PC-3 (cell line): ENCODE measurements at regions not wholly inside any gene's neighbourhood (a gene's known extent, or its start where the extent isn't known, plus 50 kb on each side); places are given as distances from the start of the nearest gene placed in this dataset.

ENCODE experiments used
- ATAC-seq: fragments of 200-7000 bp; cut with Tn5 transposase; 2 replicates; pipeline ENCODE4 v1.9.1; 2020; ENCODE audit warnings: mild to moderate bottlenecking, moderate library complexity
- BruUV-seq: library from RNA; stranded (reverse); fragments of 400-500 nt; replicated peaks from 2 replicates; lab custom pipeline; 2021; lab: Mats Ljungman, UMichigan
- CTCF ChIA-PET: fragments of 300-600 bp; sonication (Branson Sonifier 250); formaldehyde crosslinking; loops from one replicate; lab custom pipeline; 2022; ENCODE audit warnings: antibody characterized with exemption; lab: Charles Lee
- POLR2A ChIA-PET: fragments of 300-600 bp; sonication (Branson Sonifier 250); formaldehyde crosslinking; loops from one replicate; lab custom pipeline; 2022; ENCODE audit warnings: antibody characterized with exemption; ENCODE audit not compliant: unreplicated experiment; lab: Charles Lee
- DNase-seq: peaks from one replicate; pipeline ENCODE4 v3.0.0-alpha.2; 2015
- H2AFZ ChIP-seq: fragments of 300-600 bp; sonication (generic); 2 replicates; pipeline ENCODE4 v1.6.0; 2016; ENCODE audit warnings: antibody characterized with exemption, low read length
- H3F3A ChIP-seq: fragments of 300-600 bp; sonication (generic); one replicate; pipeline ENCODE4 v1.6.0; 2017; ENCODE audit warnings: antibody characterized with exemption, low read length, control low read depth, mild to moderate bottlenecking; ENCODE audit not compliant: unreplicated experiment
- H3K27ac ChIP-seq: fragments of 300-600 bp; sonication (generic); 2 replicates; pipeline ENCODE4 v1.5.1; 2016; ENCODE audit warnings: mild to moderate bottlenecking, low read length
- H3K27me3 ChIP-seq: fragments of 300-600 bp; sonication (generic); 2 replicates; pipeline ENCODE4 v1.6.1; 2016; ENCODE audit warnings: low read length, mixed read lengths
- H3K36me3 ChIP-seq: fragments of 300-600 bp; sonication (generic); 2 replicates; pipeline ENCODE4 v1.6.1; 2016; ENCODE audit warnings: low read depth, mixed run types, low read length, mixed read lengths
- H3K4me1 ChIP-seq: fragments of 300-600 bp; sonication (generic); 2 replicates; pipeline ENCODE4 v1.5.1; 2016; ENCODE audit warnings: low read length; ENCODE audit not compliant: insufficient read depth
- H3K4me2 ChIP-seq: fragments of 300-600 bp; sonication (generic); 2 replicates; pipeline ENCODE4 v1.6.0; 2016; ENCODE audit warnings: low read length
- H3K4me3 ChIP-seq: fragments of 300-600 bp; sonication (generic); 2 replicates; pipeline ENCODE4 v1.5.1; 2016; ENCODE audit warnings: mild to moderate bottlenecking, low read length, mixed read lengths
- H3K79me2 ChIP-seq: fragments of 300-600 bp; sonication (generic); 2 replicates; pipeline ENCODE4 v1.6.1; 2017; ENCODE audit warnings: low read length, mixed read lengths
- H3K9ac ChIP-seq: fragments of 300-600 bp; sonication (generic); 2 replicates; pipeline ENCODE4 v1.6.0; 2016; ENCODE audit warnings: mild to moderate bottlenecking, low read length
- H3K9me2 ChIP-seq: fragments of 300-600 bp; sonication (generic); replicated peaks from 2 replicates; pipeline ENCODE4 v1.6.1; 2016; ENCODE audit warnings: mixed run types, low read length, mixed read lengths
- H3K9me3 ChIP-seq: fragments of 300-600 bp; sonication (generic); 2 replicates; pipeline ENCODE4 v1.6.1; 2016; ENCODE audit warnings: low read length, mixed read lengths
- H4K20me1 ChIP-seq: fragments of 300-600 bp; sonication (generic); 2 replicates; pipeline ENCODE4 v1.6.1; 2016; ENCODE audit warnings: low read length, mixed read lengths
- EZH2 ChIP-seq: fragments of 300-600 bp; sonication (generic); IDR thresholded peaks from one replicate; pipeline ENCODE4 v1.6.1; 2017; ENCODE audit warnings: antibody characterized with exemption, mild to moderate bottlenecking, low read length; ENCODE audit not compliant: unreplicated experiment
- EZH2phosphoT487 ChIP-seq: fragments of 300-600 bp; sonication (generic); IDR thresholded peaks from 2 replicates; pipeline ENCODE4 v1.6.1; 2018; ENCODE audit warnings: mild to moderate bottlenecking, antibody characterized with exemption, low read length, borderline replicate concordance
- intact Hi-C: fragments of 100-400 bp; cut with micrococcal nuclease; formaldehyde crosslinking; loops from 2 replicates; pipeline ENCODE4 v1.9.0; 2023
- TF ChIP-seq, protein P1 (sequence below): fragments of 300-600 bp; sonication (generic); conservative IDR thresholded peaks from 2 replicates; pipeline ENCODE4 v1.5.1; 2017; ENCODE audit warnings: antibody characterized with exemption, low read depth, mild to moderate bottlenecking, low read length

DNA sequence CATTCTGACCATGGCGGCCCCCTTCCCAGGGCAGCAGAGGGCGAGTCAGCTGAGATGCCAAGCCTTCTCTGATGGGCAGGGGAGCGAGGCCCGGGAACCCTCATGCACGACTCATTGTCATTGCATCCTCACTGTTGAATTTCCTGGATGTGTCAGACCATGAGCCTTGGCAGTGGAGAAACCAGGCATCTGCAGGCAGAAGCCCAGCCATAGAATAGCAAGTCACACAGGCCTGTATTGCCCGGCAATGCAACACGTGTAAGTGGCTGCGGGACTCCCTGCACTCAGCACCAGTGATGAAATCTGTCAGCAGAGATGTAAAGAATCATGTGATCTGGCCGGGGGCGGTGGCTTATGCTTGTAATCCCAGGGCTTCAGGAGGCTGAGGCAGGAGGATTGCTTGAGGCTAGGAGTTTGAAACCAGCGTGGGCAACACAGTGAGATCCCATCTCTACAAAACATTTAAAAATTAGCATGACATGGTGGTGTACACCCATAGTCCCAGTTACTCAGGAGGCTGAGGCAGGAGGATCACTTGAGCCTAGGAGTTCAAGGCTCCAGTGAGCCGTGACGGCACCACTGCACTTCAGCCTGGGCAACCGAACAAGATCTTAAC, 199.7 kb downstream of the KATNAL1 start:
- ATAC-seq, result peak; percentile 76
- ChIA-PET CTCF (no interaction called here), POLR2A (no interaction called here)
- Histone ChIP-seq H3K79me2 (no peaks in the 10 kb centered on the region), H3K36me3 (no peaks in the 10 kb centered on the region), H3K4me3 (no peak overlapping the region), H3K9ac (no peak overlapping the region), H4K20me1 (no peaks in the 10 kb centered on the region), H3K9me3 (no peaks in the 10 kb centered on the region), H3K4me1 (peaks cover 19% of the 10 kb centered on the region; the same call in 1 of the 2 replicates), H3F3A (no peaks in the 10 kb centered on the region), H3K4me2 (no peak overlapping the region), H3K27ac (no peak overlapping the region), H2AFZ (0 out of 2 replicates have a peak overlapping the region, but pooled peaks have one; percentile 3), H3K9me2 (no peaks in the 10 kb centered on the region), H3K27me3 (no peaks in the 10 kb centered on the region)
- BruUV-seq, result no TSS peak
- intact Hi-C loops, result no loop called here
- TF ChIP-seq, protein P1, sequence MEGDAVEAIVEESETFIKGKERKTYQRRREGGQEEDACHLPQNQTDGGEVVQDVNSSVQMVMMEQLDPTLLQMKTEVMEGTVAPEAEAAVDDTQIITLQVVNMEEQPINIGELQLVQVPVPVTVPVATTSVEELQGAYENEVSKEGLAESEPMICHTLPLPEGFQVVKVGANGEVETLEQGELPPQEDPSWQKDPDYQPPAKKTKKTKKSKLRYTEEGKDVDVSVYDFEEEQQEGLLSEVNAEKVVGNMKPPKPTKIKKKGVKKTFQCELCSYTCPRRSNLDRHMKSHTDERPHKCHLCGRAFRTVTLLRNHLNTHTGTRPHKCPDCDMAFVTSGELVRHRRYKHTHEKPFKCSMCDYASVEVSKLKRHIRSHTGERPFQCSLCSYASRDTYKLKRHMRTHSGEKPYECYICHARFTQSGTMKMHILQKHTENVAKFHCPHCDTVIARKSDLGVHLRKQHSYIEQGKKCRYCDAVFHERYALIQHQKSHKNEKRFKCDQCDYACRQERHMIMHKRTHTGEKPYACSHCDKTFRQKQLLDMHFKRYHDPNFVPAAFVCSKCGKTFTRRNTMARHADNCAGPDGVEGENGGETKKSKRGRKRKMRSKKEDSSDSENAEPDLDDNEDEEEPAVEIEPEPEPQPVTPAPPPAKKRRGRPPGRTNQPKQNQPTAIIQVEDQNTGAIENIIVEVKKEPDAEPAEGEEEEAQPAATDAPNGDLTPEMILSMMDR, result no peak
- TF ChIP-seq EZH2, result no peak
- TF ChIP-seq EZH2phosphoT487, result no peak
- peak; percentile 55 for DNase-seq

DNA sequence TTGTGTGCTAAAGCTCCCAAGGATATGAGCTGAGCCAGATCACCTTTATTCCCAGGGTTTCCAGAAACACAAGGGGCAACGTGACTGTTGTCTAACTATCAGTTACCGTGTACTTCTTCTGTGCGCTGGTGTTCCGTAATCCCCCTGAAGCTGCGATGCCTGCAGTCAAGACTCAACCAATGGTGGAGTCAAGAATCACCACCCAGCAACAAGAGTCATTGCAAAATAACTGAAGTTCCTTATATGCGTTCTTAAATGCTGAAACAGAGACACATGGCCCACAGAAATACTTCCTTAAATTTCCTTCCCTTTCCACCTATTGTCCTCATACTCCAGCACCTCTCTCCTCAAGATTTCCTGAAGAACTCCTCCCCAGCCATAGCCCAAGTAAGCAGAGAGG, 200.2 kb downstream of the KATNAL1 start:
- Histone ChIP-seq H3K9me2 (no peaks in the 10 kb centered on the region), H4K20me1 (no peaks in the 10 kb centered on the region), H3K27me3 (no peaks in the 10 kb centered on the region), H3K4me1 (peaks cover 17% of the 10 kb centered on the region; the same call in 1 of the 2 replicates), H3K4me3 (no peak overlapping the region), H2AFZ (0 out of 2 replicates have a peak overlapping the region, but pooled peaks have one; percentile 3), H3F3A (no peaks in the 10 kb centered on the region), H3K36me3 (no peaks in the 10 kb centered on the region), H3K27ac (no peak overlapping the region), H3K4me2 (no peak overlapping the region), H3K9ac (no peak overlapping the region), H3K9me3 (no peaks in the 10 kb centered on the region), H3K79me2 (no peaks in the 10 kb centered on the region)
- ATAC-seq, result no peak
- DNase-seq, result no peak
- ChIA-PET CTCF (no interaction called here), POLR2A (no interaction called here)
- TF ChIP-seq EZH2phosphoT487, result no peak
- TF ChIP-seq, protein P1, result no peak
- TF ChIP-seq EZH2, result no peak
- intact Hi-C loops, result no loop called here
- BruUV-seq, result no TSS peak

DNA sequence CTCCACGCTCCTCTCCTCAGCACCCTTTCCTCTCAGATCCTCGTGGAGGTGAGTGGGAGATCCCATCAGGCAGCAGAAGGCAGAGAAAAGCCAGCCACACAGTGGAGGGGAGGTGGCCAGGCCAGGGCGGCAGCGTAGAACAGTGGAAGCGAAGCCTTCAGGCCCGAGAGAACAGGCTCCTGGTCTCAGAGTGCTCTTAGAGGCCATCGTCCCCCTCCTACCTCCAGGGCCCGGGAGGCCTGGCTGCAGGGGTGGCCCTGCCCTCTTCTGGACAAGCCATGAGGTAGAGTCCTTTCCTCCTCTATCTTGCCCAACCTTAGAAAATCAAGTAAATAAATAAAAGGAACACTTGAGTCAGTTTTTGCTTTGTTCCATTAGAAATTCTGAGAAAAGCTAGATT, 202.0 kb downstream of the KATNAL1 start:
- no peaks in the 10 kb centered on the region for H3K9me2 ChIP-seq
- no peaks in the 10 kb centered on the region for H3K36me3 ChIP-seq
- peaks cover 17% of the 10 kb centered on the region; the same call in 1 of the 2 replicates for H3K4me1 ChIP-seq
- no peaks in the 10 kb centered on the region for H3F3A ChIP-seq
- TF ChIP-seq EZH2, result no peak
- TF ChIP-seq, protein P1, result no peak
- TF ChIP-seq EZH2phosphoT487, result no peak
- CTCF ChIA-PET, result no interaction called here
- DNase-seq, result no peak
- no TSS peak for BruUV-seq
- no peak overlapping the region for H3K9ac ChIP-seq
- no peak overlapping the region for H3K4me2 ChIP-seq
- 0 out of 2 replicates have a peak, but pooled peaks have one; percentile 29 for ATAC-seq
- no peaks in the 10 kb centered on the region for H3K9me3 ChIP-seq
- intact Hi-C loops, result no loop called here
- no peaks in the 10 kb centered on the region for H3K79me2 ChIP-seq
- H4K20me1 ChIP-seq, result no peaks in the 10 kb centered on the region
- no peak overlapping the region for H3K27ac ChIP-seq
- H3K27me3 ChIP-seq, result no peaks in the 10 kb centered on the region
- H3K4me3 ChIP-seq, result no peak overlapping the region
- POLR2A ChIA-PET, result no interaction called here
- H2AFZ ChIP-seq, result no peak overlapping the region
